Ishikawa (cell line): ENCODE measurements at regions not wholly inside any gene's neighbourhood (a gene's known extent, or its start where the extent isn't known, plus 50 kb on each side); places are given as distances from the start of the nearest gene placed in this dataset.

Source experiments
- CEBPB ChIP-seq: IDR thresholded peaks from 2 replicates; pipeline ENCODE4 v1.6.1; 2012
- EP300 ChIP-seq: IDR thresholded peaks from 2 replicates; pipeline ENCODE4 v1.6.1; 2012; ENCODE audit warnings: borderline replicate concordance
- YY1 ChIP-seq: IDR thresholded peaks from 2 replicates; pipeline ENCODE4 v1.6.1; 2012; ENCODE audit warnings: low read depth
- ZBTB7A ChIP-seq: IDR thresholded peaks from 2 replicates; pipeline ENCODE4 v1.6.1; 2012; ENCODE audit warnings: low read depth
- TF ChIP-seq, protein P1 (sequence below): IDR thresholded peaks from 2 replicates; pipeline ENCODE4 v1.6.1; 2012; ENCODE audit warnings: low read depth, mild to moderate bottlenecking
- TF ChIP-seq, protein P2 (sequence below): IDR thresholded peaks from 2 replicates; pipeline ENCODE4 v1.6.1; 2012

DNA sequence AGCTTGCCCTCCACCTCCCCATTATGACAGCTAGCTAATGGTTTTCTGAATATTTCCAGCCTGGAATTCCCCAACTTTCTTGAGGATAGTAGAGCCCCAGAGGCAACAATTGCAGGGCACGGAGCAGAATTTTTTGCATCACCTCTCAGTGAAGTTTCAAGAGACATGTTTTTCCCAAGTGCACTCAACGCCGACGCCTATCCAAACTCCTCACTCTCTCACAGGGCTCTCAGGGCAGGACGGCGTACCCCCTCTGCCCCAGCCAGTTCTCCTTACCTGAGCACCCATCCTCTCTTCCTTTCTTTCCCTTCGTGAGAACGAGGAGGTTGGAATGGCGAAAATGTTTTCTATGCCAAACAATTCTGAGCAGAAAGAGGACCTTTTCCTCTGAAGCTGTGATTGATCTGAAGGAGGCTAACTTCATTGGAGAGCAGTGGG is 83.1 kb upstream of the FOXQ1 start:
- TF ChIP-seq, protein P1, sequence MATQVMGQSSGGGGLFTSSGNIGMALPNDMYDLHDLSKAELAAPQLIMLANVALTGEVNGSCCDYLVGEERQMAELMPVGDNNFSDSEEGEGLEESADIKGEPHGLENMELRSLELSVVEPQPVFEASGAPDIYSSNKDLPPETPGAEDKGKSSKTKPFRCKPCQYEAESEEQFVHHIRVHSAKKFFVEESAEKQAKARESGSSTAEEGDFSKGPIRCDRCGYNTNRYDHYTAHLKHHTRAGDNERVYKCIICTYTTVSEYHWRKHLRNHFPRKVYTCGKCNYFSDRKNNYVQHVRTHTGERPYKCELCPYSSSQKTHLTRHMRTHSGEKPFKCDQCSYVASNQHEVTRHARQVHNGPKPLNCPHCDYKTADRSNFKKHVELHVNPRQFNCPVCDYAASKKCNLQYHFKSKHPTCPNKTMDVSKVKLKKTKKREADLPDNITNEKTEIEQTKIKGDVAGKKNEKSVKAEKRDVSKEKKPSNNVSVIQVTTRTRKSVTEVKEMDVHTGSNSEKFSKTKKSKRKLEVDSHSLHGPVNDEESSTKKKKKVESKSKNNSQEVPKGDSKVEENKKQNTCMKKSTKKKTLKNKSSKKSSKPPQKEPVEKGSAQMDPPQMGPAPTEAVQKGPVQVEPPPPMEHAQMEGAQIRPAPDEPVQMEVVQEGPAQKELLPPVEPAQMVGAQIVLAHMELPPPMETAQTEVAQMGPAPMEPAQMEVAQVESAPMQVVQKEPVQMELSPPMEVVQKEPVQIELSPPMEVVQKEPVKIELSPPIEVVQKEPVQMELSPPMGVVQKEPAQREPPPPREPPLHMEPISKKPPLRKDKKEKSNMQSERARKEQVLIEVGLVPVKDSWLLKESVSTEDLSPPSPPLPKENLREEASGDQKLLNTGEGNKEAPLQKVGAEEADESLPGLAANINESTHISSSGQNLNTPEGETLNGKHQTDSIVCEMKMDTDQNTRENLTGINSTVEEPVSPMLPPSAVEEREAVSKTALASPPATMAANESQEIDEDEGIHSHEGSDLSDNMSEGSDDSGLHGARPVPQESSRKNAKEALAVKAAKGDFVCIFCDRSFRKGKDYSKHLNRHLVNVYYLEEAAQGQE = no peak
- no peak for TF ChIP-seq CEBPB
- no peak for TF ChIP-seq ZBTB7A
- TF ChIP-seq YY1 = no peak
- TF ChIP-seq, protein P2, sequence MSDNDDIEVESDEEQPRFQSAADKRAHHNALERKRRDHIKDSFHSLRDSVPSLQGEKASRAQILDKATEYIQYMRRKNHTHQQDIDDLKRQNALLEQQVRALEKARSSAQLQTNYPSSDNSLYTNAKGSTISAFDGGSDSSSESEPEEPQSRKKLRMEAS = no peak
- TF ChIP-seq EP300 = no peak
